Right lobe of liver (tissue), 6 donors: ENCODE measurements at regions not wholly inside any gene's neighbourhood (a gene's known extent, or its start where the extent isn't known, plus 50 kb on each side); places are given as distances from the start of the nearest gene placed in this dataset.
"Not testable (repeated sequence)": the region's sequence is repeated elsewhere in the genome, so short reads cannot be mapped to it uniquely, and the experiment has no call there.

ENCODE experiments used
- ATAC-seq, 4 donors: fragments of 200-7000 bp; cut with Tn5 transposase; one replicate each; pipeline ENCODE4 v1.9.1; 2020; ENCODE audit warnings: mild to moderate bottlenecking in 4 of 4, moderate library complexity in 4 of 4
- DNase-seq, 3 donors: peaks; one replicate each; pipeline ENCODE4 v3.0.0-alpha.2; 2020
- H3K27ac ChIP-seq, 3 donors: fragments of 200-600 bp; one replicate each; pipeline ENCODE4 v1.8.0; 2022
- H3K27me3 ChIP-seq, 2 donors: fragments of 200-600 bp; one replicate each; pipeline ENCODE4 v1.8.0; 2022
- H3K36me3 ChIP-seq, 4 donors: fragments of 200-600 bp; sonication (generic) in 1 of 4; one replicate each; pipeline versions ENCODE4 v1.5.1 to v1.8.0; 2017 to 2022; ENCODE audit warnings: control low read depth in 1 of 4
- H3K4me1 ChIP-seq, 4 donors: fragments of 200-600 bp; sonication (generic) in 1 of 4; one replicate each; pipeline versions ENCODE4 v1.5.1 to v1.8.0; 2017 to 2022; ENCODE audit warnings: control low read depth in 1 of 4
- H3K4me3 ChIP-seq, 3 donors: fragments of 200-600 bp; one replicate each; pipeline ENCODE4 v1.8.0; 2022
- H3K9me3 ChIP-seq, 4 donors: fragments of 200-600 bp; sonication (generic) in 1 of 4; one replicate each; pipeline versions ENCODE4 v1.5.1 to v1.8.0; 2017 to 2022; ENCODE audit warnings: control low read depth in 1 of 4
- POLR2A ChIP-seq: fragments of 450-650 bp; IDR thresholded peaks from one replicate; pipeline ENCODE4 v1.6.1; 2017; ENCODE audit warnings: antibody characterized with exemption, mild to moderate bottlenecking
- WGBS: methylation state at CpG from one replicate; pipeline ENCODE4 v1.1.6; 2018; ENCODE audit warnings: low coverage, low lambda C conversion rate; ENCODE audit not compliant: insufficient coverage; ENCODE audit errors: missing lambda C conversion rate; 5-methylcytosine and 5-hydroxymethylcytosine counted together
- intact Hi-C, 2 donors: fragments of 100-400 bp; cut with DNase I; formaldehyde crosslinking; loops; one replicate each; pipeline versions ENCODE4 v1.11.2 to v1.14.1; 2022
- TF ChIP-seq, protein P1 (sequence below), 4 donors: fragments of 200-600 bp in 3 of 4; fragments of 450-650 bp in 1 of 4; IDR thresholded peaks; one replicate each; pipeline versions ENCODE4 v1.5.1 to v1.8.0; 2016 to 2022; ENCODE audit warnings: antibody characterized with exemption in 4 of 4, mild to moderate bottlenecking in 2 of 4
- donor health status: DM: no; HTN: yes; CAD: no.
- donor health status: DM: no; HTN: no; CAD: no.
- donor health status: DM: no; HTN: no; CAD: no.
- donor health status: DM: no; HTN: yes; CAD: no.
- donor health status: DM: no; HTN: yes; CAD: no.

DNA sequence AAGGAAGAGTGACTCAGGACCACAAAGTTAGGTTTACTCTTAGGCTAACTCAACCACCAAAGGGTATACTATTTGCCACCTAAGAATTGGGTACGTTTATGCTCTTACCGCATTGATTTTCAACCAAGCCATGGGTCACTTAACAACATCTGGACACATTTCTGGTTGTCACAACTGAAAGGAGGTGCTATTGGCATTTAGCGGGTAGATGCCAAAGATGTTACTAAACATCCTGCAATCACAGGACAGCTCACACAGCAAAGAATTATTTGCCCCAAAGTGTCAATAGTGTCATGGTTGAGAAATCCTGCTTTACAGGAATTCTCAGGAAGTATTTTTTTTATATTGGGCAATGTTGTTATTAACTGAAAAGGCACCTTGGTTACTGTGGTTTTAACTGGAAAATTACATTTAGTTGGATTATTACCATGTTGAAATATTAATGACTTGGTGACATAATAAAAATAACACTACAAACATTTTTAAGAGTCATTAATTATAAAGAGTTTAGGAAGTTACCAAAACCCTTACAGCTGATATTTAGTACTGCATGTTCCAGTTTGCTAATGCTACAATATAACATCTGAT is 185.0 kb upstream of the TMEM196 start:
- Histone ChIP-seq H3K9me3 (no peaks in the 10 kb centered on the region), H3K36me3 (no peaks in the 10 kb centered on the region), H3K4me1 (no peaks in the 10 kb centered on the region), H3K27ac (no peak overlapping the region), H3K27me3 (no peaks in the 10 kb centered on the region), H3K4me3 (no peak overlapping the region)
- no peak for TF ChIP-seq POLR2A
- TF ChIP-seq, protein P1, sequence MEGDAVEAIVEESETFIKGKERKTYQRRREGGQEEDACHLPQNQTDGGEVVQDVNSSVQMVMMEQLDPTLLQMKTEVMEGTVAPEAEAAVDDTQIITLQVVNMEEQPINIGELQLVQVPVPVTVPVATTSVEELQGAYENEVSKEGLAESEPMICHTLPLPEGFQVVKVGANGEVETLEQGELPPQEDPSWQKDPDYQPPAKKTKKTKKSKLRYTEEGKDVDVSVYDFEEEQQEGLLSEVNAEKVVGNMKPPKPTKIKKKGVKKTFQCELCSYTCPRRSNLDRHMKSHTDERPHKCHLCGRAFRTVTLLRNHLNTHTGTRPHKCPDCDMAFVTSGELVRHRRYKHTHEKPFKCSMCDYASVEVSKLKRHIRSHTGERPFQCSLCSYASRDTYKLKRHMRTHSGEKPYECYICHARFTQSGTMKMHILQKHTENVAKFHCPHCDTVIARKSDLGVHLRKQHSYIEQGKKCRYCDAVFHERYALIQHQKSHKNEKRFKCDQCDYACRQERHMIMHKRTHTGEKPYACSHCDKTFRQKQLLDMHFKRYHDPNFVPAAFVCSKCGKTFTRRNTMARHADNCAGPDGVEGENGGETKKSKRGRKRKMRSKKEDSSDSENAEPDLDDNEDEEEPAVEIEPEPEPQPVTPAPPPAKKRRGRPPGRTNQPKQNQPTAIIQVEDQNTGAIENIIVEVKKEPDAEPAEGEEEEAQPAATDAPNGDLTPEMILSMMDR (IDR thresholded peaks at IDR 0.05) = no peak
- intact Hi-C loops = no loop called here
- DNase-seq (no peak), ATAC-seq (peak; percentile 65 to 86 (median 82))
- WGBS = 35% methylated on average over 3 of the region's 3 CpGs

DNA sequence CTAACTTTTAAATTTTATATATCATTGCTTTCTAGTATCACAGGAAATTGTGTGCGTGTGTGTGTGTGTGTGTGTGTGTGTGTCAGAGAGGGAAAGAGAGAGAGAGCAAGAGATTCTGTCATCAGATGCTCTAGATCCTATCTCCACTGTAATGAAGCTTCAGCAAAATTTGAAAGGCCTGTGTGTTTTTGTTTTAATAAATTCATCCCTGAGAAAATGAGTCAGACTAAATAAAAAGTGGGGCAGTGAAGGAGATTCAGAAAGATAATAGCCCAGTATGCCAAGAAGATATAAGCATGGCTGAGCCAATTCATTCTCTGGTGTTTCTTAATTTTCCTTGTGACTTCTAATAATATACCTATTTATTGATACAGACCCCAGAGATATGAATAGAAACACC is 184.2 kb upstream of the TMEM196 start:
- intact Hi-C loops = no loop called here
- no peak overlapping the region for H3K27ac ChIP-seq

DNA sequence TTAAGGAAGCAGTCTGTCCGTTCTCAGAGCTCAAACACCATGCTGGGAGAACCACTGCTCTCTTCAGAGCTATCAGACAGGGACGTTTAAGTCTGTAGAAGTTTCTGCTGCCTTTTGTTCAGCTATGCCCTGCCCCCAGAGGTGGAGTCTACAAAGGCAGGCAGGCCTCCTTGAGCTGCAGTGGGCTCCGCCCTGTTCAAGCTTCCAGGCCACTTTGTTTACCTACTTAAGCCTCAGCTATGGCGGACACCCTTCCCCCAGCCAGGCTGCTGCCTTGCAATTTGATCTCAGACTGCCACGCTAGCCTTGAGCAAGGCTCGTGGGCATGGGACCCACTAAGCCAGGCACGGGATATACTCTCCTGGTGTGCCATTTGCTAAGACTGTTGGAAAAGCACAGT is 180.7 kb upstream of the TMEM196 start:
- WGBS = no CpG with 5 or more reads among the region's 7 CpGs
- H3K27ac ChIP-seq, H3K27me3 ChIP-seq, intact Hi-C loops, H3K36me3 ChIP-seq, H3K4me3 ChIP-seq, ATAC-seq, H3K4me1 ChIP-seq, DNase-seq, H3K9me3 ChIP-seq: not testable (repeated sequence)

More for the DNA sequence above, 184.2 kb upstream of the TMEM196 start:
- DNase-seq (no peak), ATAC-seq (no peak)
- 73% methylated on average over 1 of the region's 1 CpG for WGBS
- no peaks in the 10 kb centered on the region for H3K36me3 ChIP-seq
- no peaks in the 10 kb centered on the region for H3K27me3 ChIP-seq
- H3K4me3 ChIP-seq = no peak overlapping the region
- H3K9me3 ChIP-seq = no peaks in the 10 kb centered on the region
- H3K4me1 ChIP-seq = no peaks in the 10 kb centered on the region
- TF ChIP-seq POLR2A = no peak

DNA sequence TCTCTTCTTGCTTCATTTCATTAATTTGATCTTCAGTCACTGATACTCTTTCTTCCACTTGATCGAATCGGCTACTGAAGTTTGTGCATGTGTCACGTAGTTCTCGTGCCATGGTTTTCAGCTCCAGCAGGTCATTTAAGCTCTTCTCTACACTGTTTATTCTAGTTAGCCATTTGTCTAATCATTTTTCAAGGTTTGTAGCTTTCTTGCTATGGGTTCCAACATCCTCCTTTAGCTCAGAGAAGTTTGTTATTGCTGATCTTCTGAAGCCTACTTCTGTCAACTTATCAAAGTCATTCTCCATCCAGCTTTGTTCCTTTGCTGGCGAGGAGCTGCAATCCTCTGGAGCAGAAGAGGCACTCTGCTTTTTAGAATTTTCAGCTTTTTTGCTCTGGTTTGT is 180.0 kb upstream of the TMEM196 start:
- H3K36me3 ChIP-seq, DNase-seq, H3K27me3 ChIP-seq, H3K4me1 ChIP-seq, ATAC-seq, intact Hi-C loops, H3K4me3 ChIP-seq, H3K9me3 ChIP-seq, H3K27ac ChIP-seq: not testable (repeated sequence)
- 65% methylated on average over 5 of the region's 5 CpGs for WGBS

DNA sequence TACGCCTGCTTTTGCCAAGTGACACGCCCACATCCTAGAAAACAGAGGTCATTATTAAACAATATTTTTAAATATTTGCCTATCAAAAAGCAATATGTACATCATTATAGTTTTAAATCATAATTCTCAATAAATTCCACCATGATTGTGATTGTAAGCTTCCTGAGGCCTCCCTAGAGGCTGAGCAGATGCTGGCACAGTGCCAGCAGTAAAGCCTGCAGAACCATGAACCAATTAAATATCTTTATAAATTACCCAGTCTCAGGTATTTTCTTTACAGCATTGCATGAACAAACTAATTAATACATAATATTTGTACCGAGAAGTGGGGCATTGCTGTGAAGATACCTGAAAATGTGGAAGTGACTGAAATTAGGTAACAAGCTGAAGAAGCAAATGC is 174.7 kb upstream of the TMEM196 start:
- no peak for TF ChIP-seq POLR2A
- ATAC-seq (no peak), DNase-seq (no peak)
- WGBS = 49% methylated on average over 3 of the region's 3 CpGs
- H3K4me1 ChIP-seq = no peaks in the 10 kb centered on the region
- H3K9me3 ChIP-seq = no peaks in the 10 kb centered on the region
- H3K4me3 ChIP-seq = no peak overlapping the region
- no peaks in the 10 kb centered on the region for H3K27me3 ChIP-seq
- H3K27ac ChIP-seq = no peak overlapping the region
- H3K36me3 ChIP-seq = no peaks in the 10 kb centered on the region
- intact Hi-C loops = no loop called here

DNA sequence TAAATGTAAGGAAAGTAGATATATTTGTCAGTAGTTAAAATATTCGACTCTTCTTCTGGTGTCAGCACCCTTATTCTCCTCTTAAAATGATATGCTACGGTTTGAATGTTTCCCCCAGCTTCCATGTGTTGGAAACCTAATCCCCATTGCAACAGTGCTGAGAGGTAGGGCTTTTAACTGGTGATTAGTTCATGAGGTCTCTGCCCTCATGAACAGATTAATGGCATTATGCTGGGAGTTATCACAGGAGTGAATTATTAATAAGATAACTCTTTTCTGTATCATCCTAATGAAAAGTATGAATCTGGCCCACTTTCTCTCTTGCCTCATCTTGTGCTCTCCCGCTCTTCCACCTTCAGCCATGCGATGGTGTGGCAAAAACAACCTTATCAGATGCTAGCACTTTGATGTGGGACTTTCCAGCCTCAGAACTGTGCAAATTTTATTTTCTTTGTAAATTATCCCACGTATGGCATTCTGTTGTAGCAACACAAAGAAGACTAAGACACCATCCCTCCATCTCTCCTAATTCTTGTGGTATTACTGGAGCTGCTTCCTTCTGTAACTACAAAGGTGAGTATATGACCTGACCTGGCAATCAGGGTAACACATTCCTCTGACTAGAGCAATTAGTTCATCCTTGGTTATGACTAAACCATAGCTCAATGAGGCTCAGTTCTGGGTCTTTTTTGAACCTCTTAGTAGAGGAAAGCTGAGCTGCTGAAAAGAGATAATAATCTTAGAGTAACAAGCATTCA is 171.1 kb upstream of the TMEM196 start:
- no peak for DNase-seq
- no peak for TF ChIP-seq POLR2A
- TF ChIP-seq, protein P1 (IDR thresholded peaks at IDR 0.05) = no peak
- H3K27me3 ChIP-seq = no peaks in the 10 kb centered on the region
- intact Hi-C loops = no loop called here
- no peaks in the 10 kb centered on the region for H3K9me3 ChIP-seq
- no peak overlapping the region for H3K4me3 ChIP-seq
- no peaks in the 10 kb centered on the region for H3K4me1 ChIP-seq
- ATAC-seq = no peak
- 40% methylated on average over 5 of the region's 5 CpGs for WGBS
- no peak overlapping the region for H3K27ac ChIP-seq
- no peaks in the 10 kb centered on the region for H3K36me3 ChIP-seq
